IPS-18c (cell line): ENCODE measurements at regions not wholly inside any gene's neighbourhood (a gene's known extent, or its start where the extent isn't known, plus 50 kb on each side); places are given as distances from the start of the nearest gene placed in this dataset.

Experiments used
- H3K4me3 ChIP-seq: 2 replicates; pipeline ENCODE4 v1.7.0; 2013; ENCODE audit warnings: low read depth, mild to moderate bottlenecking, low read length, moderate library complexity; ENCODE audit not compliant: insufficient read depth
- H3K9me3 ChIP-seq: one replicate; pipeline ENCODE4 v1.6.1; 2013; ENCODE audit warnings: mild to moderate bottlenecking, low read length, moderate library complexity; ENCODE audit not compliant: control insufficient read depth, insufficient read depth

- Histone ChIP-seq H3K4me3 (no peak overlapping the region), H3K9me3 (no peaks in the 10 kb centered on the region)
These were observed 232.9 kb upstream of the STARD13 start for GRCh38 chr13:33518452-33518851.

- Histone ChIP-seq H3K4me3 (no peak overlapping the region), H3K9me3 (no peaks in the 10 kb centered on the region)
These were observed 234.3 kb upstream of the STARD13 start for GRCh38 chr13:33519561-33520467.

- H3K9me3 ChIP-seq: no peaks in the 10 kb centered on the region
These were observed 234.9 kb upstream of the STARD13 start for GRCh38 chr13:33520468-33520839.

GRCh38 chr13:33524086-33524485, 238.5 kb upstream of the STARD13 start:
- Histone ChIP-seq H3K4me3 (no peak overlapping the region), H3K9me3 (no peaks in the 10 kb centered on the region)

More at GRCh38 chr13:33520468-33520839, 234.9 kb upstream of the STARD13 start:
- H3K4me3 ChIP-seq: no peak overlapping the region

- no peaks in the 10 kb centered on the region for H3K9me3 ChIP-seq
- H3K4me3 ChIP-seq: no peak overlapping the region
These were observed 240.2 kb upstream of the STARD13 start for GRCh38 chr13:33525763-33526162.

- no peak overlapping the region for H3K4me3 ChIP-seq
- no peaks in the 10 kb centered on the region for H3K9me3 ChIP-seq
These were observed 241.2 kb upstream of the STARD13 start for GRCh38 chr13:33526718-33527117.

GRCh38 chr13:33528896-33529295, 243.3 kb upstream of the STARD13 start:
- H3K9me3 ChIP-seq: no peaks in the 10 kb centered on the region
- H3K4me3 ChIP-seq: no peak overlapping the region

- Histone ChIP-seq H3K4me3 (no peak overlapping the region), H3K9me3 (no peaks in the 10 kb centered on the region)
These were observed 245.9 kb upstream of the STARD13 start for GRCh38 chr13:33531484-33531883.

GRCh38 chr13:33535061-33535460, 249.5 kb upstream of the STARD13 start:
- no peak overlapping the region for H3K4me3 ChIP-seq

GRCh38 chr13:33536601-33537000, 251.0 kb upstream of the STARD13 start:
- H3K4me3 ChIP-seq: no peak overlapping the region
- H3K9me3 ChIP-seq: no peaks in the 10 kb centered on the region

More at GRCh38 chr13:33535061-33535460, 249.5 kb upstream of the STARD13 start:
- no peaks in the 10 kb centered on the region for H3K9me3 ChIP-seq

GRCh38 chr13:33537026-33537425, 251.5 kb upstream of the STARD13 start:
- H3K4me3 ChIP-seq: no peak overlapping the region
- H3K9me3 ChIP-seq: no peaks in the 10 kb centered on the region

- no peak overlapping the region for H3K4me3 ChIP-seq
- no peaks in the 10 kb centered on the region for H3K9me3 ChIP-seq
These were observed 252.1 kb upstream of the STARD13 start for GRCh38 chr13:33537676-33538075.

- Histone ChIP-seq H3K4me3 (peak overlapping the region; percentile 66; the same call in 1 of the 2 replicates), H3K9me3 (no peaks in the 10 kb centered on the region)
These were observed 255.9 kb upstream of the STARD13 start for GRCh38 chr13:33541456-33541855.

GRCh38 chr13:33541962-33542308, 256.4 kb upstream of the STARD13 start:
- no peaks in the 10 kb centered on the region for H3K9me3 ChIP-seq
- peak overlapping the region; percentile 66 for H3K4me3 ChIP-seq

GRCh38 chr13:33542309-33543088, 256.9 kb upstream of the STARD13 start:
- Histone ChIP-seq H3K4me3 (peak overlapping the region; percentile 66), H3K9me3 (no peaks in the 10 kb centered on the region)

- H3K9me3 ChIP-seq: no peaks in the 10 kb centered on the region
- peak overlapping the region; percentile 66 for H3K4me3 ChIP-seq
These were observed 257.5 kb upstream of the STARD13 start for GRCh38 chr13:33543089-33543459.

- peak overlapping the region; percentile 66; the same call in 1 of the 2 replicates for H3K4me3 ChIP-seq
- H3K9me3 ChIP-seq: no peaks in the 10 kb centered on the region
These were observed 258.2 kb upstream of the STARD13 start for GRCh38 chr13:33543631-33544265.

- Histone ChIP-seq H3K4me3 (no peak overlapping the region), H3K9me3 (no peaks in the 10 kb centered on the region)
These were observed 258.8 kb upstream of the STARD13 start for GRCh38 chr13:33544308-33544707.
